ENCODE measurements at regions not wholly inside any gene's neighbourhood (a gene's known extent, or its start where the extent isn't known, plus 50 kb on each side); places are given as distances from the start of the nearest gene placed in this dataset.

DNA sequence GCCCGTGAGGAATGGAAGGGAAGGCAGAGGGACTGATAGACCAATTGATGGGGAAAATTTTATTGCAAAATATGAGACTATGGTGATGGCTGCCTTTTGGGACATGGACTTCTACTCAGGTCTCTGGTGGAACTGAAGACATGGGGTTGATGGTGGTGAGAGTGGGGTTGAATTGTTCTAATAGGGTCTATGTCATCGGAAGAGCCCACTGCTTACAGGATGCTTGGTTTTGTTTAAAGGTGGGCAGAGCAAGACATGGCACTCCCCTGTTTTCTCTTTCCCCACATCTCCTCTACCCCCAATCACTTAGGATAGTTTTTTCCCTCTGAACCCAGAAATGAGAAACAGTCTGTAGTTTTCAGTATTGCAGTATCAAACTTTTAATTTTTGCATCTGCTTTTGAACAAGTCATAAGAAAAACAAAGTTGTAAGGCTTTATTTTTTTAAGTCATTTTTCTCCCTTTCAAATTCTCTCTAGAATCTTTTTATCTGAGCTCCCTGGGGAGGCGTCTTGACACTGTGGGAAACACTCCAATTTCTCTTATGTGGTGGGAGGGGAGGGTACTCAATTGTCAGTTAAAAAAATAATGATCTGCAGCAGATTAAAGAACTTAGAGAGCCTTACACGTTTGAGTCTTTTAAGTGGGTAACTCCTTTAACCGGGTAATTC lies 276.2 kb upstream of the TBC1D5 start:
- DNase-seq: no peak
- peaks cover 22% of the 10 kb centered on the region for H3K27me3 Mint-ChIP-seq
- no peak overlapping the region for H3K27ac Mint-ChIP-seq
- no peak overlapping the region for H3K4me3 Mint-ChIP-seq
- H3K36me3 Mint-ChIP-seq (ENCODE audit: low read depth): no peaks in the 10 kb centered on the region
- POLR2A ChIA-PET: no interaction called here
- H3K4me1 Mint-ChIP-seq: no peaks in the 10 kb centered on the region
- no peaks in the 10 kb centered on the region for H3K9me3 Mint-ChIP-seq
- CTCF ChIA-PET: no interaction called here

DNA sequence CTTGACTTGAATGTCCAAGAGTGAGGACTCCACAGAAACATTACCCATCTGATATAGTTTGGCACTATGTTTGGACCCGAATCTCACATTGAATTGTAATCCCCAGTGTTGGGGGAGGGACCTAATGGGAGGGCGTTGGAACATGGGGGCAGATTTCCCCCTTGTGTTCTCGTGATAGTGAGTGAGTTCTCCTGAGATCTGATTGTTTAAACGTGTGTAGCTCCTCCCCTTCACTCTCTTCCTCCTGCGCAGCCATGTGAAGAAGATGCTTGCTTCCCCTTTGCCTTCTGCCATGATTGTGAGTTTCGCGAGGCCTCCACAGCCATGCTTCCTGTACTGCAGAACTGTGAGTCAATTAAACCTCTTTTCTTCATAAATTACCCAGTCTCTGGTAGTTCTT lies 273.9 kb upstream of the TBC1D5 start:
- no peak overlapping the region for H3K27ac Mint-ChIP-seq
- DNase-seq: no peak
- CTCF ChIA-PET: no interaction called here
- no peaks in the 10 kb centered on the region for H3K9me3 Mint-ChIP-seq
- no peak overlapping the region for H3K4me3 Mint-ChIP-seq
- peaks cover 22% of the 10 kb centered on the region for H3K27me3 Mint-ChIP-seq
- H3K4me1 Mint-ChIP-seq: no peaks in the 10 kb centered on the region
- POLR2A ChIA-PET: no interaction called here
- H3K36me3 Mint-ChIP-seq (ENCODE audit: low read depth): no peaks in the 10 kb centered on the region

DNA sequence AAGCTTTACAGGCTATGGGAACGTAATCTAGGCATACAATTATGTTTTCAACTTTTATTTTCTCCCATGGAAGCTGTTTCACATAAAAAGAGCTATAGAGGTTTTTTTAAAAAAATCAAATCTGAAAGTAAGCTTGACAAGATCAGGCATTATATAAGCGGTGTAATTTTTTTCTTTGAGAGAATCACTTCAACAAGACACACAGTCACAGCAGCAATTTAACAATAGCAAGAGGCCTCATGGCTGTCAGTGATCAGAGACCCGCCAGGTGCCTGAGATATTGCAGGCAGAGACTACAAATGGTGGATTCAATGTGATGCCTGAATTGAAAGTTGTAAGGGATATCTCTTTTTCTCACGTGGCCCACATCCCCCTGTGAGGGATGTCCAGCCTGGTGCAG lies 270.5 kb upstream of the TBC1D5 start:
- Mint-ChIP-seq H3K27ac (no peak overlapping the region), H3K4me3 (no peak overlapping the region)
- CTCF ChIA-PET: no interaction called here

DNA sequence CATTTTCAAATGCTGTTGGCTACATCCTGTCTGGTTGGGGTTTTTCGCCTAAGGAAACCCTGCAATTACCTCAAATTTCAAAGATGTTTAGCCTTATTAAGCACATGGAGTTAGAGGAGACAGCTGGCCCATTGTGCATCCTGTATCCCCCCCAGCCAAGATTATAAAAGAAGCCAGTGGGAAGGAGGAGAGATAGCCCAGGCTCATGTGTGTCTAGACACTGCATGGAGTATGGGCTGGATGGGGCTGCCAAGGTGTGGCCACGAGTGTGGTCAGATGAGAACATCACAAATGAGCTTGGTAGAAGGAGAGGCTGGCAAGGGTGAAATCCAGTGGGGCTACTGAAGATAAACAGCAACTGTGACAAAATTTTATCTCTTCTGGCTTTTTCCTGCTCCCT lies 270.0 kb upstream of the TBC1D5 start:
- CTCF ChIA-PET: no interaction called here
- H3K9me3 Mint-ChIP-seq: no peaks in the 10 kb centered on the region
- POLR2A ChIA-PET: no interaction called here
- no peaks in the 10 kb centered on the region for H3K4me1 Mint-ChIP-seq
- H3K36me3 Mint-ChIP-seq (ENCODE audit: low read depth): no peaks in the 10 kb centered on the region
- H3K27ac Mint-ChIP-seq: no peak overlapping the region
- DNase-seq: no peak
- no peak overlapping the region for H3K4me3 Mint-ChIP-seq
- H3K27me3 Mint-ChIP-seq: peaks cover 3% of the 10 kb centered on the region

More for the DNA sequence above, 270.5 kb upstream of the TBC1D5 start:
- POLR2A ChIA-PET: no interaction called here
- H3K36me3 Mint-ChIP-seq (ENCODE audit: low read depth): no peaks in the 10 kb centered on the region
- peaks cover 6% of the 10 kb centered on the region for H3K27me3 Mint-ChIP-seq
- no peaks in the 10 kb centered on the region for H3K4me1 Mint-ChIP-seq
- DNase-seq: no peak
- H3K9me3 Mint-ChIP-seq: no peaks in the 10 kb centered on the region

DNA sequence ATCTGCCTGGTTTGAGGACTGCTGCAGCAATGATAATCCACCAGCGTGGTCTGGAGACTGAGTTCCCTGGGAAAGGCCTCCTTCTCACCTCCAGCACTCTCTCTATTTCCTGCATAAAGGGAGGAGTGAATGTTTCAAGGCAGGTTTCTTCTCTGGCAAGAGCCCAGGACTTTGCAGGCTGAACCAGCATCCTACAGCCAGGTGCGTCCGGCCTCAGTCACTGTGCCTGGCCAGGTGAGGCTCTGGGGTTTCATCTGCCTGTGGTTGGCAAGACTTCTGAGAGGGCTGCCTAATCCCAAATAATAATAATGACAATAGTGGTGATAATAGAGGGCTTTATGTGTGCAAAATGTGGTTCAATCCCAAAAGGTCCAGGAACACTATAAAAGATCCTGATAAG lies 269.0 kb upstream of the TBC1D5 start:
- ChIA-PET CTCF (no interaction called here), POLR2A (no interaction called here)
- no peaks in the 10 kb centered on the region for H3K27me3 Mint-ChIP-seq
- H3K9me3 Mint-ChIP-seq: no peaks in the 10 kb centered on the region
- H3K4me1 Mint-ChIP-seq: no peaks in the 10 kb centered on the region
- H3K36me3 Mint-ChIP-seq (ENCODE audit: low read depth): no peaks in the 10 kb centered on the region
- no peak for DNase-seq
- no peak overlapping the region for H3K4me3 Mint-ChIP-seq
- no peak overlapping the region for H3K27ac Mint-ChIP-seq

DNA sequence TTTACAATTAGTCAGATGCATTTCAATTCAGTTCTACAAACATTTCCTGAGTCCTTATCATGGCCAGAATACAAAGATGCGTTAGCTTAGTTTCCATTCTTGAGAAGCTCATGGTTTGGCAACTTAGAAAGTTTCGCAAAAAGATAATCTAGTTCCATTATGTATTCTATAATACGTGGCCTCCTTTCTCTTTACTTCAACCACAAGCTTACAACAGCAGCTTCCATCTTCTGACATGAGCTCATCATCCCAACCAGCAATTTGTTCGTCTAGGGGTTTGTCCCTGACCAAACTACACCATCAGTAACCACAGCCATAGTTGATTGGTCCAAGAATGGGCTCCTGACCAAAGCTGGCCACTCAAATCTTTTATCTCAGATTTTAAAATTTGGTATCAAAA lies 267.6 kb upstream of the TBC1D5 start:
- Mint-ChIP-seq H3K4me3 (no peak overlapping the region), H3K4me1 (no peaks in the 10 kb centered on the region), H3K27ac (no peak overlapping the region), H3K9me3 (no peaks in the 10 kb centered on the region), H3K36me3 (ENCODE audit: low read depth) (no peaks in the 10 kb centered on the region), H3K27me3 (no peaks in the 10 kb centered on the region)
- POLR2A ChIA-PET: no interaction called here
- CTCF ChIA-PET: interaction anchor here (0.6 to 1.8 kb wide), 2 partner anchors 16 to 36 kb away, joined by 3 read pairs; no protein-coding TSS in a partner anchor
- no peak for DNase-seq

DNA sequence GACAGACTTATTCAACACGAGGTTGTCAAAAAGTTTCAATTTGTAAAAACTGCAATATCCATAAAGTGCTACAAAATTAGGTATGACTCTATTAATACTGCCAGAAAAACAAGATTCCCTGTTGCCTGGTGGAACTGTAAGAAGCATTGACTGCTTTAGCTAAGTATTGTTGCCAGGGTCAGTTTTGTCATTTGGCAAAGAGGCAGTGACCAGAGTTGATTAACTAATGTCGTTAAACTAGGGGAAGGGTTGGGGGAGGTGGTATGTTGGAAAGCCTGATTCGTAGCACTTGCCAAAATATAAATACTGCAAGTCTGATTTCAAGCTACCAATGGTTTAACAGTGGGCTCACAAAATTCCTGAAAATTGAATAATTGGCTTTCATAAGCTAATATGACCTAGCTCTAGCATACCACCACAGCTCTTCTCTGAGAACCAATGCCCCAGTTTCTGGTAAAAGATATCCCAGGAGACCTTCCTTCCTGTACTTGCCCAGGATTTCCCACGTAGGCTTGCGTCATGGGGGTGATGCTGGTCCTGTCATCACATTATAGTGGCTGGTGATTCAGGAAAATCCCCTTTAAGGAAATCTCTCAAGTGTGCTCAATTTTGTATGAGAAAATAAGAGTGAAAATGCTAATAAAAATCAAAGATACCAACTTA lies 266.4 kb upstream of the TBC1D5 start:
- ChIA-PET CTCF (interaction anchor here (1.8 kb wide), 1 partner anchor 15 kb away, joined by 3 read pairs; no protein-coding TSS in a partner anchor), POLR2A (no interaction called here)
- Mint-ChIP-seq H3K27me3 (no peaks in the 10 kb centered on the region), H3K4me1 (no peaks in the 10 kb centered on the region), H3K4me3 (no peak overlapping the region), H3K27ac (no peak overlapping the region), H3K9me3 (no peaks in the 10 kb centered on the region), H3K36me3 (ENCODE audit: low read depth) (no peaks in the 10 kb centered on the region)
- DNase-seq: no peak

DNA sequence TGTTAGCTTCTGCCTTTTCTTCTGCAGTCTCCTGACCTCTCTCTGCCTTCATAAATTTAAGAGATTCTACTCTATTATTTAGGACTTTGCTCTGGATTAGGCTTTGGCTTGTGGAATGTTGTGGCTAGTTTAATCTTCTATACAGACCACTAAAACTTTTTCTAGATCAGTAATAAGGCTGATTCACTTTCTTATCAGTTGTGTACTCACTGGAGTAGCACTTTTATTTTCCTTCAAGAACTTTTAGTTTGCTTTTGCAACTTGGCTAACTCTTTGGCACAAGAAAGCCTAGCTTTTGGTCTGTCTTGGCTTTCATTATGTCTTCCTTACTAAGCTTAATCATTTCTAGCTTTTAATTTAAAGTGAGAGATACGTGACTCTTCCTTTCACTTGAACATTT lies 265.5 kb upstream of the TBC1D5 start:
- no peaks in the 10 kb centered on the region for H3K4me1 Mint-ChIP-seq
- DNase-seq: no peak
- H3K27me3 Mint-ChIP-seq: no peaks in the 10 kb centered on the region
- H3K36me3 Mint-ChIP-seq (ENCODE audit: low read depth): no peaks in the 10 kb centered on the region
- H3K4me3 Mint-ChIP-seq: no peak overlapping the region
- H3K27ac Mint-ChIP-seq: no peak overlapping the region
- ChIA-PET POLR2A (no interaction called here), CTCF (no interaction called here)
- H3K9me3 Mint-ChIP-seq: no peaks in the 10 kb centered on the region

DNA sequence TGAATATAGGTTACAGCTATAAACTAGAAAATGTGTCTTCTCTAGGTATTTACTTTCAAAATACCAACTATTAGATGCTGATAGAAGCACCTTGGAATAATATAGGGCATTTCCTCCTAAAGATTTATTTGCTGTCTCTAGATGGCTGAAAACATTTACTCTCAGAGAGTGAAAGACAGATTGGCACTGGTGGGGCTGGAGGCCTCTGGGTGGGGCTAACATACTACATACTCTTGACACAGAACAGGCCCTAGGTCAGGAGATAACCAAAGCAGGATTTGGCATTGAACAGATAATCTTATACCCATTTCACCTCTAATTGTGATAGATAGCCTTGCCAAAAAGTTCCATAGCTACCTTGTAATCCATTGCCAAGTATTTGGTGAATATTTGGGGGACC lies 253.3 kb upstream of the TBC1D5 start:
- POLR2A ChIA-PET: no interaction called here
- no peaks in the 10 kb centered on the region for H3K9me3 Mint-ChIP-seq
- H3K4me3 Mint-ChIP-seq: no peak overlapping the region
- H3K27me3 Mint-ChIP-seq: peaks cover 2% of the 10 kb centered on the region
- no peak overlapping the region for H3K27ac Mint-ChIP-seq
- H3K36me3 Mint-ChIP-seq (ENCODE audit: low read depth): no peaks in the 10 kb centered on the region
- H3K4me1 Mint-ChIP-seq: no peaks in the 10 kb centered on the region
- DNase-seq: no peak
- CTCF ChIA-PET: interaction anchor here (1.0 kb wide), 1 partner anchor 34 kb away, joined by 3 read pairs; no protein-coding TSS in a partner anchor

DNA sequence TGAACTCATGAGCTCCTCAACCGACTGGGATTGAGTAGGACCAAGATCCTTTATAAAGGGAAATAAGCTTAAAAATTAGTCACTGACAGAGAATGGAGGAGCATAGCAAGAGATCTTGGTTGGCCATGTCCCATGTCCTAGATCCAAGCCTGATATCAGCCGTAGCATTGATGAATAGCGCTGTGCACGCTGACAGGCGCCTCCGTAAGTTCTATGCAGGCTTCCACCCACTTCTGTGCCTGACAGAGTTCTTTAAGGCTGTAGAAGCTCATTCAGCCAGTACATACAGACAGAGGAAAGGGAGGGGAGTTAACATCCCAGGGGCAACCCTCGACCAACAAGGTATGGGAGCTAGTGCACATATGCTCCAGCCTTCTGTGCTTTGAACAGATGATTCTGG lies 251.7 kb upstream of the TBC1D5 start:
- Mint-ChIP-seq H3K27me3 (peaks cover 2% of the 10 kb centered on the region), H3K4me3 (no peak overlapping the region), H3K4me1 (no peaks in the 10 kb centered on the region), H3K9me3 (no peaks in the 10 kb centered on the region), H3K27ac (no peak overlapping the region), H3K36me3 (ENCODE audit: low read depth) (no peaks in the 10 kb centered on the region)
- POLR2A ChIA-PET: no interaction called here
- DNase-seq: no peak
- CTCF ChIA-PET: interaction anchor here (0.7 to 1.5 kb wide), 3 partner anchors 8 to 15 kb away, joined by 3 read pairs; no protein-coding TSS in a partner anchor

DNA sequence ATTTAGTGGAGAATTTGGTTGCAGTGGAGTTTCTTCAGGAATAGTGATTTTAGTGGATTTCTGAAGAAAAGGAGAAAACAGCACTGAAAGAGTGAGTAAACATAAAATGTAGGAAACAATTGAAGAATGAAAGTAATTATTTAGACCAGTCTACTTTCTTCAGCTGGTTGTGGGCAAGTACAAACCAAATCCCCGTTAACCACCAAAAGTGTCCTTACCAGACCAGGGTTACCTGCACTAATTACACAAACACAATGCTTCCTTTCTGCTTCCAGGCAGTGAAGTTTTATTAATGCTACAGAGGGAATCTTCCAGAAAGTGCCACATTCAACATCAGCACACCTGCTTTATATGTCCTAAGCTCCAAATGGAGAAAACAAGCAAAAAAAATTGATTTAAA lies 248.0 kb upstream of the TBC1D5 start:
- POLR2A ChIA-PET: no interaction called here
- no peak overlapping the region for H3K4me3 Mint-ChIP-seq

DNA sequence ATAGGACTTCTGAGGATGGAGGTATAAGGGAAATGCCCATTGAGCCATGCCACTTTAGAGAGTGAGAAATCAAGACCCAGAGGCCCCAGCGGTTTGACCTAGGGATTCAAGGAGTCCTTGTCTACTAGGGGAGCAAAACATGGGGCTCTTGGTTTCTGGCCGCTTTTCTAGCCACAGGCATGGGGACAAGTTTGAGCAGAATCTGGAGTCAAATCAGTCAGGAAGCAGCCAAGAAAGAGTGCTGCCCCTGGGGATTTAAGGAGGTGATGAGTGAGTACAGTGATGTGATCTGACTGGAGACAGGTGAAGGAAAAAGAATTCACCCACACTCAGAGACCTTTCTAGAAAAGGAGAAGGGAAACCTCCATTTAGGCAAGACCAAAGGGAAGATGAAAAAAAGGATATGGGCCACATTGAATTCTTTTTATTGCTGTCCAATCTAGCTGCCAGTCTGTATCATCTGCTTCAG lies 244.0 kb upstream of the TBC1D5 start:
- no peak for DNase-seq
- POLR2A ChIA-PET: no interaction called here
- Mint-ChIP-seq H3K36me3 (ENCODE audit: low read depth) (no peaks in the 10 kb centered on the region), H3K9me3 (peaks cover 2% of the 10 kb centered on the region), H3K4me1 (no peaks in the 10 kb centered on the region), H3K27me3 (peaks cover 13% of the 10 kb centered on the region), H3K27ac (no peak overlapping the region), H3K4me3 (no peak overlapping the region)
- CTCF ChIA-PET: no interaction called here

More for the DNA sequence above, 248.0 kb upstream of the TBC1D5 start:
- CTCF ChIA-PET: interaction anchor here (1.4 kb wide), 1 partner anchor 9 kb away, joined by 3 read pairs; no protein-coding TSS in a partner anchor
- no peaks in the 10 kb centered on the region for H3K9me3 Mint-ChIP-seq
- no peak overlapping the region for H3K27ac Mint-ChIP-seq
- H3K4me1 Mint-ChIP-seq: no peaks in the 10 kb centered on the region
- H3K36me3 Mint-ChIP-seq (ENCODE audit: low read depth): no peaks in the 10 kb centered on the region
- DNase-seq: no peak
- H3K27me3 Mint-ChIP-seq: peaks cover 2% of the 10 kb centered on the region

DNA sequence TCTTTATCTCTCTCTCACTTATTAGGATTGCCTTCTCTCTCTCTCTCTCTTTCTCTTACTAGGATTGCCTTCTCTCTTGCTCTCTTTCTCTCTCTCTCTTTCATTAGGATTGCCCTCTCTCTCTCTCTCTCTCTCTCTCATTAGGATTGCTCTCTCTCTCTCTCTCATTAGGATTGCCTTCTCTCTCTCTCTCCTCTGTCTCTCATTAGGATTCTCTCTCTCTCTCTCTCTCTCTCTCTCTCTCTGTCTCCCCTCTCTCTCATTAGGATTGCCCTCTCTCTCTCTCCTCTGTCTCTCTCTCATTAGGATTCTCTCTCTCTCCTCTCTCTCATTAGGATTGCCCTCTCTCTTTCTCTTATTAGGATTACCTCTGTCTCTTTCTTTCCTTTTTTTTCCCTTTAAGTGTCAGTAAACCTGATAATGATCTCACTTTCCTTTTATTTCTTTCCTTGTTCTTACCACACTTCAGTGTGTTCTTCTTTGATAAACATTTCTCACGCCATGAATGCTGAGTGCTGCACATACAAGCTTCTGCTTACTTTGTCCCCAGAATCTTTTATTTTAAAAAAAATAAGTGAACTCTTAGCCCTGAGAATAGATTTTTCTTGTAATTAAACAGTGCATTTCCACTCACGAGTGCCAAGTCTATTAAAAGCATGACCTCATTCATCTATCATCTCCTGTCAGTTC lies 243.4 kb upstream of the TBC1D5 start:
- DNase-seq: no peak
- H3K27me3 Mint-ChIP-seq: peaks cover 10% of the 10 kb centered on the region
- ChIA-PET POLR2A (no interaction called here), CTCF (no interaction called here)
- H3K27ac Mint-ChIP-seq: no peak overlapping the region
- no peak overlapping the region for H3K4me3 Mint-ChIP-seq
- H3K36me3 Mint-ChIP-seq (ENCODE audit: low read depth): no peaks in the 10 kb centered on the region
- no peaks in the 10 kb centered on the region for H3K4me1 Mint-ChIP-seq
- H3K9me3 Mint-ChIP-seq: peaks cover 2% of the 10 kb centered on the region
